HFFc6 (cell line): ENCODE measurements at regions not wholly inside any gene's neighbourhood (a gene's known extent, or its start where the extent isn't known, plus 50 kb on each side); places are given as distances from the start of the nearest gene placed in this dataset.

Experiments used
- DNase-seq: peaks from one replicate; pipeline ENCODE4 v3.0.0-alpha.2; 2018
- H3K27ac Mint-ChIP-seq: 2 replicates; pipeline ENCODE4 v1.8.0; 2020; ENCODE audit warnings: mild to moderate bottlenecking, mixed read lengths
- H3K27me3 Mint-ChIP-seq: 2 replicates; pipeline ENCODE4 v1.8.0; 2021; ENCODE audit warnings: mild to moderate bottlenecking, moderate library complexity, mixed read lengths; ENCODE audit not compliant: insufficient read depth
- H3K36me3 Mint-ChIP-seq: 2 replicates; pipeline ENCODE4 v1.8.0; 2021; ENCODE audit warnings: low read depth, mixed read lengths
- H3K4me1 Mint-ChIP-seq: 2 replicates; pipeline ENCODE4 v1.8.0; 2020; ENCODE audit warnings: low read depth, mixed read lengths
- H3K4me3 Mint-ChIP-seq: 2 replicates; pipeline ENCODE4 v1.8.0; 2020; ENCODE audit warnings: mild to moderate bottlenecking, moderate library complexity, mixed read lengths
- H3K9me3 Mint-ChIP-seq: 2 replicates; pipeline ENCODE4 v1.8.0; 2020; ENCODE audit warnings: mild to moderate bottlenecking, mixed read lengths
- TF ChIP-seq, protein P1 (sequence below): fragments of 200-600 bp; sonication (generic); IDR thresholded peaks from 2 replicates; pipeline ENCODE4 v1.5.0; 2021; ENCODE audit warnings: antibody characterized with exemption, mild to moderate bottlenecking

GRCh38 chr4:188627892-188628291 lies 488.7 kb downstream of the TRIML1 start:
- Mint-ChIP-seq H3K9me3 (peaks cover 25% of the 10 kb centered on the region), H3K36me3 (no peaks in the 10 kb centered on the region), H3K27ac (no peak overlapping the region), H3K4me3 (no peak overlapping the region), H3K27me3 (peaks cover 3% of the 10 kb centered on the region), H3K4me1 (no peaks in the 10 kb centered on the region)
- no peak for DNase-seq
- TF ChIP-seq, protein P1, sequence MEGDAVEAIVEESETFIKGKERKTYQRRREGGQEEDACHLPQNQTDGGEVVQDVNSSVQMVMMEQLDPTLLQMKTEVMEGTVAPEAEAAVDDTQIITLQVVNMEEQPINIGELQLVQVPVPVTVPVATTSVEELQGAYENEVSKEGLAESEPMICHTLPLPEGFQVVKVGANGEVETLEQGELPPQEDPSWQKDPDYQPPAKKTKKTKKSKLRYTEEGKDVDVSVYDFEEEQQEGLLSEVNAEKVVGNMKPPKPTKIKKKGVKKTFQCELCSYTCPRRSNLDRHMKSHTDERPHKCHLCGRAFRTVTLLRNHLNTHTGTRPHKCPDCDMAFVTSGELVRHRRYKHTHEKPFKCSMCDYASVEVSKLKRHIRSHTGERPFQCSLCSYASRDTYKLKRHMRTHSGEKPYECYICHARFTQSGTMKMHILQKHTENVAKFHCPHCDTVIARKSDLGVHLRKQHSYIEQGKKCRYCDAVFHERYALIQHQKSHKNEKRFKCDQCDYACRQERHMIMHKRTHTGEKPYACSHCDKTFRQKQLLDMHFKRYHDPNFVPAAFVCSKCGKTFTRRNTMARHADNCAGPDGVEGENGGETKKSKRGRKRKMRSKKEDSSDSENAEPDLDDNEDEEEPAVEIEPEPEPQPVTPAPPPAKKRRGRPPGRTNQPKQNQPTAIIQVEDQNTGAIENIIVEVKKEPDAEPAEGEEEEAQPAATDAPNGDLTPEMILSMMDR = no peak

- Mint-ChIP-seq H3K4me3 (no peak overlapping the region), H3K4me1 (no peaks in the 10 kb centered on the region), H3K9me3 (no peaks in the 10 kb centered on the region; the same call in 1 of the 2 replicates), H3K27me3 (no peaks in the 10 kb centered on the region; the same call in 1 of the 2 replicates), H3K36me3 (no peaks in the 10 kb centered on the region), H3K27ac (no peak overlapping the region)
- TF ChIP-seq, protein P1 = no peak
- DNase-seq = no peak
Measured at GRCh38 chr4:188639479-188640100, 500.3 kb downstream of the TRIML1 start.

GRCh38 chr4:188647820-188648370 lies 508.7 kb downstream of the TRIML1 start:
- no peak overlapping the region for H3K27ac Mint-ChIP-seq
- no peaks in the 10 kb centered on the region; the same call in 1 of the 2 replicates for H3K27me3 Mint-ChIP-seq
- H3K4me3 Mint-ChIP-seq = no peak overlapping the region
- no peak for DNase-seq
- TF ChIP-seq, protein P1 = no peak
- H3K4me1 Mint-ChIP-seq = no peaks in the 10 kb centered on the region
- H3K36me3 Mint-ChIP-seq = no peaks in the 10 kb centered on the region
- H3K9me3 Mint-ChIP-seq = peaks cover 5% of the 10 kb centered on the region; the same call in 1 of the 2 replicates

- peaks cover 5% of the 10 kb centered on the region; the same call in 1 of the 2 replicates for H3K9me3 Mint-ChIP-seq
- DNase-seq = no peak
- H3K4me3 Mint-ChIP-seq = no peak overlapping the region
- no peaks in the 10 kb centered on the region for H3K36me3 Mint-ChIP-seq
- no peaks in the 10 kb centered on the region for H3K4me1 Mint-ChIP-seq
- TF ChIP-seq, protein P1 = no peak
- no peak overlapping the region for H3K27ac Mint-ChIP-seq
- H3K27me3 Mint-ChIP-seq = no peaks in the 10 kb centered on the region
Measured at GRCh38 chr4:188649635-188650034, 510.4 kb downstream of the TRIML1 start.

DNA sequence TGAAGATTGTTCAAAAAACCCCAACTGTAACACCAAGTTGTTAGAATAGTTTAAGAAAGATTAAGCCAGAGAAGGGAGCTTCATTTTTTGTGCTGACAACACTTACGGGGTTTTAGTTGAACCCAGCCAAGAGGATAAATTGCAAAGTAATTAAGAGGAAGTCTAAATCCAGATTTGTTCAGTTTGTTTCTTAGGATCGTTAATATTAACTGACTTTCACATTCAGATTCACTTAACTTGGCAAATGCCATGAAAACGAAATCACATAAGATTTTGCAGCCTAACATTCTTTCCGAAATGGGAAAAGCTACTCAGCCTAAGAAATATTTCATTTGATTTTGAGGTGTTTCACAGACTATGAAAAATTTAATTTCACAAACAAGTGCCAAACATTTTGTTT lies 511.3 kb downstream of the TRIML1 start:
- no peaks in the 10 kb centered on the region for H3K4me1 Mint-ChIP-seq
- no peak for DNase-seq
- H3K36me3 Mint-ChIP-seq = no peaks in the 10 kb centered on the region
- no peaks in the 10 kb centered on the region for H3K27me3 Mint-ChIP-seq
- no peak overlapping the region for H3K27ac Mint-ChIP-seq
- peaks cover 5% of the 10 kb centered on the region; the same call in 1 of the 2 replicates for H3K9me3 Mint-ChIP-seq
- no peak overlapping the region for H3K4me3 Mint-ChIP-seq
- TF ChIP-seq, protein P1 = no peak
